GM21825 (cell line): ENCODE measurements at regions not wholly inside any gene's neighbourhood (a gene's known extent, or its start where the extent isn't known, plus 50 kb on each side); places are given as distances from the start of the nearest gene placed in this dataset.

ENCODE experiments used
- ATAC-seq: cut with Tn5 transposase; IDR thresholded peaks from one replicate; pipeline ENCODE4 v1.9.1; 2021; ENCODE audit warnings: mild to moderate bottlenecking, moderate library complexity; ENCODE audit not compliant: unreplicated experiment

- ATAC-seq = no peak
Measured at GRCh38 chr15:61639491-61639890, 410.4 kb upstream of the RORA start.

GRCh38 chr15:61634837-61635236 is 405.7 kb upstream of the RORA start:
- no peak for ATAC-seq

- ATAC-seq = no peak
Measured at GRCh38 chr15:61633951-61634350, 404.8 kb upstream of the RORA start.

- ATAC-seq = no peak
Measured at GRCh38 chr15:61629269-61629668, 400.2 kb upstream of the RORA start.

GRCh38 chr15:61624950-61625349 is 395.8 kb upstream of the RORA start:
- ATAC-seq = no peak

- ATAC-seq = no peak
Measured at GRCh38 chr15:61623746-61624145, 394.6 kb upstream of the RORA start.

- ATAC-seq = no peak
Measured at GRCh38 chr15:61621865-61622264, 392.8 kb upstream of the RORA start.

GRCh38 chr15:61621146-61621545 is 392.0 kb upstream of the RORA start:
- no peak for ATAC-seq

GRCh38 chr15:61620151-61620550 is 391.0 kb upstream of the RORA start:
- no peak for ATAC-seq

- no peak for ATAC-seq
Measured at GRCh38 chr15:61613729-61614128, 384.6 kb upstream of the RORA start.

GRCh38 chr15:61613138-61613537 is 384.0 kb upstream of the RORA start:
- ATAC-seq = no peak

GRCh38 chr15:61612111-61612510 is 383.0 kb upstream of the RORA start:
- no peak for ATAC-seq

- ATAC-seq = no peak
Measured at GRCh38 chr15:61605343-61605742, 376.2 kb upstream of the RORA start.

- no peak for ATAC-seq
Measured at GRCh38 chr15:61598655-61599054, 369.6 kb upstream of the RORA start.

GRCh38 chr15:61584410-61584809 is 355.3 kb upstream of the RORA start:
- ATAC-seq = no peak

- ATAC-seq = no peak
Measured at GRCh38 chr15:61582092-61582491, 353.0 kb upstream of the RORA start.

GRCh38 chr15:61575597-61575996 is 346.5 kb upstream of the RORA start:
- no peak for ATAC-seq

GRCh38 chr15:61571026-61571425 is 341.9 kb upstream of the RORA start:
- no peak for ATAC-seq

GRCh38 chr15:61564785-61565184 is 335.7 kb upstream of the RORA start:
- no peak for ATAC-seq

GRCh38 chr15:61558172-61559136 is 329.4 kb upstream of the RORA start:
- ATAC-seq = no peak

- no peak for ATAC-seq
Measured at GRCh38 chr15:61556037-61556648, 327.0 kb upstream of the RORA start.

GRCh38 chr15:61549727-61550126 is 320.6 kb upstream of the RORA start:
- ATAC-seq = no peak
